Transverse colon (tissue), 4 donors: ENCODE measurements at regions not wholly inside any gene's neighbourhood (a gene's known extent, or its start where the extent isn't known, plus 50 kb on each side); places are given as distances from the start of the nearest gene placed in this dataset.

Experiments
- POLR2A ChIP-seq: fragments of 450-650 bp; IDR thresholded peaks from one replicate; pipeline ENCODE4 v1.6.1; 2016; ENCODE audit warnings: antibody characterized with exemption, mild to moderate bottlenecking, moderate library complexity
- POLR2AphosphoS5 ChIP-seq, 3 donors: sonication (generic); formaldehyde crosslinking; IDR thresholded peaks; one replicate each; pipeline ENCODE4 v1.6.1; 2016; ENCODE audit warnings: antibody characterized with exemption in 3 of 3
- TF ChIP-seq, protein P1 (sequence below), 5 experiments: fragments of 200-600 bp in 3 of 5; fragments of 450-650 bp in 2 of 5; sonication (generic) in 3 of 5; IDR thresholded peaks; 1 replicate in 2 of 5; 2 replicates in 3 of 5; pipeline ENCODE4 v1.5.1; 2016 to 2017; ENCODE audit warnings: antibody characterized with exemption in 5 of 5, inconsistent platforms in 3 of 5, mild to moderate bottlenecking in 2 of 5, moderate library complexity in 1 of 5

DNA sequence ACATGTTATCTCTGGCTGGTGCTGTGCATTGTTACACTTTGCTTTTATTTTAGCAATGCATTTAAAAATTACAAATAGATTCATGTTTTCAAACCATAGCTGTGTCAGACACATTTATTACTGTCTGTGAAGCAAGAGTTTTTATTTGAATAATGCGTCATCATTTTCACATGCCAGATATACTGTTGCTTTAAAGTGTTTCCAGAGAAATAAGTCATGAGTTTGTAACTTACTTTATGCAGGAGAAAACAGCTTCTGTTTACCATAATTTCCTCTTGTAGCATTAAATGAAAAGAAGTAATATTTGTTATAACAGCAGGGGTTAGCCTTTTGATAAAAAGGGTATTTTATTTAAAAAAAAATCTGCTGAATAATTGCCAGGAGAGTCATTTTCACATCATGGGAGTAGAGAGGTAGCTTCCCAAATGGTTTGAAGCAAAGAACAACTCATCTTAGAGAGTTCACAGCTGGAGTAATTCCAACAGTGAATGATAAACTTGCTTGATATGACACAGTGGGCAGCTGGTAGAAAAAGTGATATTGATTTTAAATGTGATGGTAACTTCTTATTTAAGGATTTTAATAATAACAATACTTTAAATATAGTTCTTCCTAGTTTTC lies 1274.5 kb upstream of the CRIM1 start:
- TF ChIP-seq, protein P1, sequence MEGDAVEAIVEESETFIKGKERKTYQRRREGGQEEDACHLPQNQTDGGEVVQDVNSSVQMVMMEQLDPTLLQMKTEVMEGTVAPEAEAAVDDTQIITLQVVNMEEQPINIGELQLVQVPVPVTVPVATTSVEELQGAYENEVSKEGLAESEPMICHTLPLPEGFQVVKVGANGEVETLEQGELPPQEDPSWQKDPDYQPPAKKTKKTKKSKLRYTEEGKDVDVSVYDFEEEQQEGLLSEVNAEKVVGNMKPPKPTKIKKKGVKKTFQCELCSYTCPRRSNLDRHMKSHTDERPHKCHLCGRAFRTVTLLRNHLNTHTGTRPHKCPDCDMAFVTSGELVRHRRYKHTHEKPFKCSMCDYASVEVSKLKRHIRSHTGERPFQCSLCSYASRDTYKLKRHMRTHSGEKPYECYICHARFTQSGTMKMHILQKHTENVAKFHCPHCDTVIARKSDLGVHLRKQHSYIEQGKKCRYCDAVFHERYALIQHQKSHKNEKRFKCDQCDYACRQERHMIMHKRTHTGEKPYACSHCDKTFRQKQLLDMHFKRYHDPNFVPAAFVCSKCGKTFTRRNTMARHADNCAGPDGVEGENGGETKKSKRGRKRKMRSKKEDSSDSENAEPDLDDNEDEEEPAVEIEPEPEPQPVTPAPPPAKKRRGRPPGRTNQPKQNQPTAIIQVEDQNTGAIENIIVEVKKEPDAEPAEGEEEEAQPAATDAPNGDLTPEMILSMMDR (IDR thresholded peaks at IDR 0.05), result no peak
- TF ChIP-seq POLR2A (no peak), POLR2AphosphoS5 (IDR thresholded peaks at IDR 0.05) (no peak)
